Gastroesophageal sphincter (tissue), 4 donors: ENCODE measurements at regions not wholly inside any gene's neighbourhood (a gene's known extent, or its start where the extent isn't known, plus 50 kb on each side); places are given as distances from the start of the nearest gene placed in this dataset.
"Not testable (repeated sequence)": the region's sequence is repeated elsewhere in the genome, so short reads cannot be mapped to it uniquely, and the experiment has no call there.

Source experiments
- ATAC-seq: fragments of 150-250 bp; one replicate; pipeline ENCODE4 v1.9.1; 2016; ENCODE audit warnings: mild to moderate bottlenecking, moderate library complexity
- H3K27ac ChIP-seq, 4 donors: fragments of 200-600 bp; sonication (generic) in 3 of 4; 1 replicate in 3 of 4; 2 replicates in 1 of 4; pipeline ENCODE4 v1.5.1; 2016 to 2019
- H3K27me3 ChIP-seq: fragments of 200-600 bp; sonication (generic); one replicate; pipeline ENCODE4 v1.5.1; 2019
- H3K36me3 ChIP-seq, 2 donors: fragments of 200-600 bp; sonication (generic); one replicate each; pipeline ENCODE4 v1.5.1; 2019; ENCODE audit warnings: control low read depth in 1 of 2
- H3K4me1 ChIP-seq, 3 donors: fragments of 200-600 bp; sonication (generic); 1 replicate in 2 of 3; 2 replicates in 1 of 3; pipeline ENCODE4 v1.5.1; 2016 to 2019; ENCODE audit warnings: control low read depth in 2 of 3
- H3K4me3 ChIP-seq, 2 donors: fragments of 200-600 bp; sonication (generic); one replicate each; pipeline ENCODE4 v1.5.1; 2019; ENCODE audit warnings: mild to moderate bottlenecking in 1 of 2, moderate library complexity in 1 of 2
- H3K9me3 ChIP-seq, 3 donors: fragments of 200-600 bp; sonication (generic); one replicate each; pipeline ENCODE4 v1.5.1; 2017 to 2019; ENCODE audit warnings: control low read depth in 2 of 3
- EP300 ChIP-seq: sonication (generic); formaldehyde crosslinking; IDR thresholded peaks from one replicate; pipeline ENCODE4 v1.6.1; 2017; ENCODE audit warnings: antibody characterized with exemption, mild to moderate bottlenecking
- POLR2A ChIP-seq, 2 donors: fragments of 450-650 bp; IDR thresholded peaks; one replicate each; pipeline ENCODE4 v1.6.1; 2017; ENCODE audit warnings: antibody characterized with exemption in 2 of 2, mild to moderate bottlenecking in 2 of 2, moderate library complexity in 1 of 2
- POLR2AphosphoS5 ChIP-seq: sonication (generic); formaldehyde crosslinking; IDR thresholded peaks from one replicate; pipeline ENCODE4 v1.6.1; 2017; ENCODE audit warnings: antibody characterized with exemption
- WGBS, 2 donors: methylation state at CpG; one replicate each; pipeline ENCODE4 v1.1.5; 2018; ENCODE audit warnings: low coverage in 1 of 2; 5-methylcytosine and 5-hydroxymethylcytosine counted together
- TF ChIP-seq, protein P1 (sequence below), 4 experiments: fragments of 200-600 bp in 2 of 4; fragments of 450-650 bp in 2 of 4; sonication (generic) in 1 of 4; IDR thresholded peaks; one replicate each; pipeline ENCODE4 v1.5.1; 2017 to 2019; ENCODE audit warnings: antibody characterized with exemption in 4 of 4, mild to moderate bottlenecking in 2 of 4, moderate library complexity in 2 of 4

DNA sequence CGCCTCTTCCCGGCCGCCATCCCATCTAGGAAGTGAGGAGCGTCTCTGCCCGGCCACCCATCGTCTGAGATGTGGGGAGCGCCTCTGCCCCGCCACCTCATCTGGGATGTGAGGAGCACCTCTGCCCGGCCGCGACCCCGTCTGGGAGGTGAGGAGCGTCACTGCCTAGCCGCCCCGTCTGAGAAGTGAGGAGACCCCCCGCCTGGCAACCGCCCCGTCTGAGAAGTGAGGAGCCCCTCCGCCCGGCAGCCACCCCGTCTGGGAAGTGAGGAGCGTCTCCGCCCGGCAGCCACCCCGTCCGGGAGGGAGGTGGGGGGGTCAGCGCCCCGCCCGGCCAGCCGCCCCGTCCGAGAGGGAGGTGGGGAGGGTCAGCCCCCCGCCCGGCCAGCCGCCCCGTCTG, 59.7 kb downstream of the ANXA2R start:
- peaks cover 34% of the 10 kb centered on the region for H3K27me3 ChIP-seq
- not testable (repeated sequence) for ATAC-seq, H3K36me3 ChIP-seq, H3K9me3 ChIP-seq, H3K4me1 ChIP-seq, H3K27ac ChIP-seq, H3K4me3 ChIP-seq
- WGBS, 2 donors: no CpG with 5 or more reads among the region's 36 CpGs

DNA sequence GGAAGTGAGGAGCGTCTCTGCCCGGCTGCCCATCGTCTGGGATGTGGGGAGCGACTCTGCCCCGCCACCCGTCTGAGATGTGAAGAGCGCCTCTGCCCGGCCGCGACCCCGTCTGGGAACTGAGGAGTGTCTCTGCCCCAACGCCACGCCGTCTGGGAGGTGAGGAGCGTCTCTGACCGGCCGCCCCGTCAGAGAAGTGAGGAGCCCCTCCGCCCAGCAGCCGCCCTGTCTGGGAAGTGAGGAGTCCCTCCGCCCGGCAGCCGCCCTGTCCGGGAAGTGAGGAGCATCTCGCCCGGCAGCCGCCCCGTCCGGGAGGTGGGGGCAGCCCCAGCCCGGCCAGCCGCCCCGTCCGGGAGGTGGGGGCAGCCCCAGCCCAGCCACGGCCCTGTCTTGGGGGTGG, 60.9 kb downstream of the ANXA2R start:
- not testable (repeated sequence) for H3K27ac ChIP-seq, H3K4me1 ChIP-seq, H3K9me3 ChIP-seq, H3K4me3 ChIP-seq, ATAC-seq, H3K36me3 ChIP-seq
- WGBS, 2 donors: no CpG with 5 or more reads among the region's 34 CpGs
- H3K27me3 ChIP-seq: peaks cover 23% of the 10 kb centered on the region

DNA sequence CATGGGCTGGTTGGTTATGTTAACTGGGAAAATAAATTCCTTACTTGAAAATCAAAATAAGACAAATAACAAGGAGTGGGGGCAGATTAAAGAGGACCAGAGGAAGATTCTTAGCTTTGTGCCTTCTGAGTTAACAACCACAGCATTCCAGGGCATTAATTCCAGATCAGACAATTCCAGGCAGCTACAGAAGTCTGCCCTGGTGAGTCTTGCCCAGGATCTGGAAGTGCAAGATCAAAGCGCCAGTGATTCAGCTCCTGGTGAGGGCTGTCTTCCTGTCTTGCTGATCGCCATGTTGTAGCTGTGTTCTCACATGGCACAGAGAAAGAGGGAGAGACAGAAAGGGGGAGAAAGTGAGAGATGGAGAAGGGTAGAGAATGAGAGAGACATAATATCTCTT, 65.6 kb downstream of the ANXA2R start:
- Histone ChIP-seq H3K27me3 (peaks cover 24% of the 10 kb centered on the region), H3K4me1 (no peaks in the 10 kb centered on the region), H3K36me3 (no peaks in the 10 kb centered on the region), H3K27ac (no peak overlapping the region), H3K4me3 (no peak overlapping the region), H3K9me3 (no peaks in the 10 kb centered on the region)
- WGBS, 2 donors: 79 to 100% methylated on average over 1 to 2 of the region's 2 CpGs
- no peak for ATAC-seq
- TF ChIP-seq, protein P1, sequence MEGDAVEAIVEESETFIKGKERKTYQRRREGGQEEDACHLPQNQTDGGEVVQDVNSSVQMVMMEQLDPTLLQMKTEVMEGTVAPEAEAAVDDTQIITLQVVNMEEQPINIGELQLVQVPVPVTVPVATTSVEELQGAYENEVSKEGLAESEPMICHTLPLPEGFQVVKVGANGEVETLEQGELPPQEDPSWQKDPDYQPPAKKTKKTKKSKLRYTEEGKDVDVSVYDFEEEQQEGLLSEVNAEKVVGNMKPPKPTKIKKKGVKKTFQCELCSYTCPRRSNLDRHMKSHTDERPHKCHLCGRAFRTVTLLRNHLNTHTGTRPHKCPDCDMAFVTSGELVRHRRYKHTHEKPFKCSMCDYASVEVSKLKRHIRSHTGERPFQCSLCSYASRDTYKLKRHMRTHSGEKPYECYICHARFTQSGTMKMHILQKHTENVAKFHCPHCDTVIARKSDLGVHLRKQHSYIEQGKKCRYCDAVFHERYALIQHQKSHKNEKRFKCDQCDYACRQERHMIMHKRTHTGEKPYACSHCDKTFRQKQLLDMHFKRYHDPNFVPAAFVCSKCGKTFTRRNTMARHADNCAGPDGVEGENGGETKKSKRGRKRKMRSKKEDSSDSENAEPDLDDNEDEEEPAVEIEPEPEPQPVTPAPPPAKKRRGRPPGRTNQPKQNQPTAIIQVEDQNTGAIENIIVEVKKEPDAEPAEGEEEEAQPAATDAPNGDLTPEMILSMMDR (IDR thresholded peaks at IDR 0.05): no peak

DNA sequence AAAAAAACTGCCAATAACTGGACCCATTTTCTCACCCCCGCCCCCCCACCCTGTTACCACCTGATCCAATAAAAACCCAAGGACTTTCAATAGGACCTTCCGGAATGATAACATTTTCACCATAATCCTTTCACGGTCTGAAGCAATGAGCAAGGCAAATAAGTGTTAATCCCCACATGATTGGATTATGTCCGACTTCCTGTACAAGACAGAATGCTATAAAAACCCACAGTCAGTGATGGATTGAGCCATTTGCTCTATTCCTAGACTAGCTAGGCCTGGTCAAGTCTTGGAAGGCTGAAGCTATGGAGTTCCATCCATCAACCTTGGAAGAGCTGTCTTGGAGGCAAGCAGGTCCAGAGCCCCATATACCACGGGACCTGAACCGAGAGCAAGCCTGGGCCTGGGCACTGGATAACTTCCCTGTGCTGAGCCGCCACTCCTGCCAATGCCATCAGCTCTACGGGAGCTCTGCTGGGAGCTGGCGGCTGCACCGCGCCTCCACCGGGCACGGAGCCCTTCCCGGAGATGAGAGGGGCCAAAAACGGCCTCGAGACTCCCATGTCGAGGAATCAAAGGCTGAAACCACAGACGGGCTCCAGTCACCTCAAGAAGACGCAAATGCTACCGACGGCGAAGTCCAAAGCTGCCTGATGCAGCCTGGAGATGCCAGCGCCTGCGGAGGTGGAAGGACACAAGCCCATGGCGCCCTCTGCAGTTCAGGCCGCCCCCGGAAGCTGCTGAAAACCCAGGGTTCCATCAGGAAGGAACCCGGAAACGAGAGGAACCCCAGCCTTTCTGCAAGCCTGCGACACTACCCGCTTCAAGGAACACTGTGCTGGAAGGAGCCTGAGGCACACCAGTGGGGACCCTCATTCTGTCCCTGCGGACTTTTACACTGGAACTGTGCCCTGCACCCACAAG, 69.2 kb downstream of the ANXA2R start:
- WGBS, 2 donors: 67 to 88% methylated on average over 5 to 8 of the region's 32 CpGs

DNA sequence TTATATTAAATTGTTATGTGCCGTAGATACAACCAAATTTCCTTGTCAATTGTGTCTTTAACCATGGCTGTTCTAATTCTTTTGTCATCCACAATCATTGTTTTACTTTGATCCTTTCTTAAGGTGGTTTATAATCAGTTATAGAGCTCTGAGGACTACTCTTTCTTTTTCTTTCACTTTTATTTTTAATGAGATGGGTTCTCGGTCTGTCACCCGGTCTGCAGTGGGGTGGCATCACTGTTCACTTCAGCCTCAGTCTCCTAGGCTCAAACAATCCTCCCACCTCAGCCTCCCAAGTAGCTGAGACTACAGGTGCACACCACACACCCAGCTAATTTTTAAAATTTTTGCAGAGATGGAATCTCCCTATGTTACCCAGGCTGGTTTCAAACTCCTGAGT, 74.2 kb downstream of the ANXA2R start:
- Histone ChIP-seq H3K9me3 (no peaks in the 10 kb centered on the region), H3K36me3 (no peaks in the 10 kb centered on the region), H3K4me3 (no peak overlapping the region), H3K4me1 (no peaks in the 10 kb centered on the region), H3K27ac (no peak overlapping the region), H3K27me3 (peaks cover 11% of the 10 kb centered on the region)
- ATAC-seq: no peak
- WGBS, 2 donors: 84 to 88% methylated on average over 3 of the region's 3 CpGs
- TF ChIP-seq POLR2A (IDR thresholded peaks at IDR 0.05) (no peak), EP300 (no peak), POLR2AphosphoS5 (no peak)
- TF ChIP-seq, protein P1 (IDR thresholded peaks at IDR 0.05): no peak

More for the DNA sequence above, 69.2 kb downstream of the ANXA2R start:
- Histone ChIP-seq H3K4me3 (no peak overlapping the region), H3K4me1 (no peaks in the 10 kb centered on the region), H3K36me3 (no peaks in the 10 kb centered on the region), H3K9me3 (no peaks in the 10 kb centered on the region), H3K27me3 (peaks cover 29% of the 10 kb centered on the region), H3K27ac (no peak overlapping the region)
- ATAC-seq: no peak
- TF ChIP-seq EP300: no peak
- TF ChIP-seq, protein P1 (IDR thresholded peaks at IDR 0.05): no peak
- TF ChIP-seq POLR2A (IDR thresholded peaks at IDR 0.05): no peak
- no peak for TF ChIP-seq POLR2AphosphoS5

DNA sequence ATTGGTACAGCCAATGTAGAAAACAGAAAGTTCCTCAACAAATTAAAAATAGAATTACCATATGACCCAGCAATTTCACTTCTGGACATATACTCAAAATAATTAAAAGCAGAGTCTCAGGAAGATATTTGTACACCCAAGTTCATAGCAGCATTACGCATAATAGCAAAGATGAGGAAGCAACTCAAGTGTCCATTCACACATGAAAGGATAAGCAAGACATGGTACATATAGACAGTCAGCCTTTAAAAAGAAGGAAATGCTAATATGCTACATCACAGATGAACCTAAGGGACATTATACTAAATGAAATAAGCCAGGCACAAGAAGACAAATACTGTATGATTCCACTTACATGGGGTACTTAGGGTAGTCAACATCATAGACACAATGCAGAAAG, 76.7 kb downstream of the ANXA2R start:
- no peak for ATAC-seq
- TF ChIP-seq, protein P1 (IDR thresholded peaks at IDR 0.05): no peak
- TF ChIP-seq EP300 (no peak), POLR2A (IDR thresholded peaks at IDR 0.05) (no peak), POLR2AphosphoS5 (no peak)
- peaks cover 28% of the 10 kb centered on the region for H3K27me3 ChIP-seq
- 89 to 100% methylated on average over 1 of the region's 1 CpG for WGBS, 2 donors
- H3K27ac ChIP-seq: no peak overlapping the region
- H3K36me3 ChIP-seq: no peaks in the 10 kb centered on the region
- no peak overlapping the region for H3K4me3 ChIP-seq
- H3K4me1 ChIP-seq: no peaks in the 10 kb centered on the region
- H3K9me3 ChIP-seq: no peaks in the 10 kb centered on the region
